ELF-1 (cell line): ENCODE measurements at regions not wholly inside any gene's neighbourhood (a gene's known extent, or its start where the extent isn't known, plus 50 kb on each side); places are given as distances from the start of the nearest gene placed in this dataset.

Source experiments
- DNase-seq: peaks from one replicate; pipeline ENCODE4 v3.0.0-alpha.2; 2016; ENCODE audit warnings: low read depth, low spot score

DNA sequence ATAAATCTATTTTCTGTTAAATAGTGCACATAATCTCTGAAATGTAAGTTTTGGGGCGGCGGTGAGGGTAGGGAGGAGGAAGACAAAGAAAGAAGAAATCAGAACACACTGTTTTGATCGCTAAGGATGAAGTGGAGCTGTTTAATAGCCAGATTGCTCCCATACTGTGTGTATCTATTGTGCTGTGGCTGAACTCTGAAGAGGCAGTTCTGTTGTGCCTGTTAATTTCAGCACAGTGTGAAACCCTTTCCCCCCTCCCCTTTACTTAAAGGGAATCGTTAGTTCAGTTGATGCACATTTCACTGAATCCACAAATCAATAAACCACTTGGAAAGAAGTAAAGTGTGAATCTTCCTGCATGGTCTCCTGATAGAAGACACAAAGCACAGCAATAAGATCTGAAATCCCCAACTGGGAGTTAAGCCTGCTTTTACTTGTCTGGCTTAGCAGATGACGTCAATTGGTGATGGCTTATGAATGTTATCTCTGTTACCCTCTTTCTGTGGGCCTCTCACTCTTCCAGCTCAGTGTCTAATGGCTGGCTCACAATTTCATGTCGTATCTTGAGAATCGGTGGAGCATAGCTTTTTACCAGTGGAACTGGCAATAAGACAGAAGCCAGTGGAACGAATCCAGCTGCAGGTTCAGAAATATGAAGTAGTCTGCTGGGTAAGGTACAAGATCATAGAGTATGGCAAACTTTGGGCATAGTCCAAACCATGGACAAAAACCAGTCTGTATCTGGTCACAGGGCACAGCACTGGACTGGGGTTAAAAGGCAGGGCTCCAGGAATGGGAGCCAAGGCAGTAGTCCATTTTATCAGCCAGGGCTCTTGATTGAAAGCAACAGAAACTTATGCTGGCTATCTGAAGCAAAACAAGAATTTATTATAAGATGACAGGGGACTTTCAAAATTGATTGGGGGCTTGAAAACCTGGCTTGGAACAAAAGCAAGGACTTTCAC lies 413.5 kb upstream of the SEL1L start:
- peak; percentile 2 for DNase-seq

GRCh38 chr14:81952917-81953316 lies 419.3 kb upstream of the SEL1L start:
- DNase-seq = no peak

DNA sequence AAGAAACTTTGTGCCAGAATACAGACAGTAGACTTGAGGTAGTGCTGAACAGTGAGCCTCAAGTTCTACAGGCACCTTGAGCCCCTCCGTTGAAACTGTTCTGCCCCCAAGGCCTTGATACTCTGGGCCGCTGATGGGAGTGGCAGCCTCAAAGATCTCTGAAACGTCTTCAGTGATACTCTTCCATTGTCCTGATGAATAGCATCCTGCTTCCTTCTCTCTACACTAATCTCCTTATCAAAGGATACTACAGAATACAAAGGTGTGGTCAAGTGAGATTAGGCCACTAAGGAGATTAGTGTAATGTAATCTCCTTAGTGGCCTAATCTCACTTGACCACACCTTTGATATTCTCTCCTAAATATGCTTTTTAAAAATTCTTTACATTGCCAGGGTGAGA lies 419.8 kb upstream of the SEL1L start:
- DNase-seq = no peak

DNA sequence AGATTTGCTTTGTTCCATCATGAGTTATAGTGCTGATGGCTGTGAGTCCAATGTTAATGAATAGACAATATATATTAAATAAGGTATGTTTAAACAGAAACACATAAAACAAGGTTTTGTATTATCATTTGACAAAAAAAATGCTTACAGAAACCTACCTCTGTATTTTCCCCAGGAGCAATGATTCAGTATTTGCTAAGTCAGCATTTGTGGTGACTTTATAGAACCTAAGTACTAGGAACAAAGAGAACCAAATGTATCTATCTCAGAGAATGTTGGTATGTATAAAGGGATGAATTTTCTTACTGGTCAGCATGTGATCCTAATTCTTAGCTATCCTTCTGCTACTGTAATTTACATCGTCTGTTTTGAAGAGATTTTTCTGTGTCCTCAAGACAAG lies 421.5 kb upstream of the SEL1L start:
- no peak for DNase-seq

DNA sequence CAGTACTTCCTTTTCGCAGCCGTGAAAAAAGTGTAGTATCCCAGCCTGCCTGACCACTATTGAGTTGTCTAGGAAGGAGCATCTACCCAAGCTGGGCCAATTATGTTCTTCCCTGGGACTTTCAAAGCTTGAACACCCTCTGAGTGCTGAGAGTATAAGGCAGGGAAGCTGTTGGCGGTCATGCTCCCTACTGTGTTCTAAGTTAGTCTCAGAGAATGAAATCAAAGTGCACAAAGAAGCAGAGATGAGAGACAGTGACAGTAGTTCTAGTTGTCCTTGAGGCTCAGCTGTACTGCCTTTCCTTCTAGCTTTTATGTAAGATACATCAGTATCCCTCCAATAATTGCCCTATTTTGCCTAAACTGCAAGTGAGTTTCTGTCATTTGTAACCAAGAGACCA lies 427.1 kb upstream of the SEL1L start:
- no peak for DNase-seq

- DNase-seq = no peak
Observed at GRCh38 chr14:81963846-81964245, 430.2 kb upstream of the SEL1L start.

DNA sequence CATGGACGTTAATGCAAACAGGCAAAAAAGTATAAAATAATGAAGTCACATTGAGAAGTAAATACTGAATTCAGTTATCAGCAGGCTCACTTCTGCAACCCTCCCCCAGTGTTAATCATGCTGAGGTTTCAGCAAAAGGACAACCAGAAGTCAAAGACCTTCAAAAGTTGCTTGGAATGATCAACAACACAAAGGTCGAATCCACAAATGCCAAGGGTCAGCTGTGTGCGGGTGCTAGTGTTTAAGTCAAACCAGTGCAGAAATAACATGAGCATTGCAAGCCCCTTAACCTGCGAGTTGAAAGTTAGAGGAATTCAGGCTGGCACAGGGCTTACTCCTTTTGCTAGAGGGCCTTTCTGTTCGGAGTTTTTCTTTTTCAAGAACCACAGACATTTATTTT lies 436.7 kb upstream of the SEL1L start:
- no peak for DNase-seq

- no peak for DNase-seq
Observed at GRCh38 chr14:81971911-81972310, 438.3 kb upstream of the SEL1L start.

- no peak for DNase-seq
Observed at GRCh38 chr14:81972601-81973000, 438.9 kb upstream of the SEL1L start.

DNA sequence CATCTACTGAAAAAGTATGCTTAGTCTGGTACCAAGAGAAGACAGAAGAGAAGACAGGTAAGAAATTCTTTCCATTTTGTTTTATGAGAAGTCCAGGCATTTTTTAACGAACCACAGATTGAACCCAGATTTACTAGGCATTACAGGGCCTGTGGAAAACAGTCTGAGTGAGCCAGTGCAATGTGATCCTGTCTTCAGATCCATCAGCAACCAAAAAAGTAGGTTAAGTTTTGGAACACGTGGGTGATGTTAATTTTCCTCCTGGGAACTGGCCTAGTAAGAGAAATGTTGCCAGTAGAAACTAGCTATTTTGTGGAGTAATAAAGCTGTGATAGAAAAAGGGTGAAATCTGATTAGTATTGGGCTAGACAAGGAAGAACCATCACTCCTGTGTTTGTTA lies 440.9 kb upstream of the SEL1L start:
- no peak for DNase-seq

GRCh38 chr14:81980601-81981306 lies 447.1 kb upstream of the SEL1L start:
- DNase-seq = no peak

DNA sequence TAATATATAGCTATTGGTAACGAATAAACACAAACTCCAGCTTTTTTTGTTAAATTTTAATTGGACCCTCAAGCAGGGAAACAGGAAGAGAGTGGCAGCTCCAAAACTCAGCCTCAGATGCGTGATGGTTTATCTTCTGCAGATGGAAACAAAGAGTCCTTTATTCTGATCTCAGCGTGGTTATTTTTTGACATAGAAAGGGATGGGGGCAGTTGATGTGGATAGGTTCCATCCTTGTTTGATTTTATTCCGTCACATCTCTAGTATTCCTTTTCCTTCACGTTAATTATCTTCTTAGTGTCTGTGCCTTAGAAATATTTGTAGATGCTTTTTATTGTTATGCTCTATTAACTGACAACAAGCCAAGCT lies 447.6 kb upstream of the SEL1L start:
- DNase-seq = no peak

GRCh38 chr14:81982046-81982445 lies 448.4 kb upstream of the SEL1L start:
- no peak for DNase-seq

GRCh38 chr14:81986005-81986404 lies 452.4 kb upstream of the SEL1L start:
- DNase-seq = no peak

- no peak for DNase-seq
Observed at GRCh38 chr14:81989211-81989610, 455.6 kb upstream of the SEL1L start.

DNA sequence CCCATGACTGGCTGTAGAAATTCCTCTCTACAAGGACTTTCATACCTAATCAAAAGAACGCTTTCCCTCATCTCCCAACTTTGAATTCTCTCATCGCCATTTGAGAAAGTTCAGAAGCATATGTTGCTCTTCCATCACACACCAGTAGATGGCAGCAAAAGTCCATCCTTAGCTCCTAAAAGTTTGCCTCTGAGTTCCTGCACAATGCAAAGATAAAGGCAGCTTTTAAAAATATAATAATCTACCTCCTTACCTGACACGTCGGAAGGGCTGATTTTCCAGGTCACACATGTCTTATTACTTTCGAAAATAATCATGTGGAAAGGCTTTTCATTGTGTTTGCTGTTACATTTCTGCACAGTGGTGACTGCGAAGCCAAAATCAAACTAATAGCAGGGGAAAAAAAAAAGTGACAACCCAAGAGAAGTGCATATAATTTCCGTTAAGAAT lies 456.7 kb upstream of the SEL1L start:
- DNase-seq = peak; percentile 46

GRCh38 chr14:81991998-81992397 lies 458.3 kb upstream of the SEL1L start:
- DNase-seq = no peak

DNA sequence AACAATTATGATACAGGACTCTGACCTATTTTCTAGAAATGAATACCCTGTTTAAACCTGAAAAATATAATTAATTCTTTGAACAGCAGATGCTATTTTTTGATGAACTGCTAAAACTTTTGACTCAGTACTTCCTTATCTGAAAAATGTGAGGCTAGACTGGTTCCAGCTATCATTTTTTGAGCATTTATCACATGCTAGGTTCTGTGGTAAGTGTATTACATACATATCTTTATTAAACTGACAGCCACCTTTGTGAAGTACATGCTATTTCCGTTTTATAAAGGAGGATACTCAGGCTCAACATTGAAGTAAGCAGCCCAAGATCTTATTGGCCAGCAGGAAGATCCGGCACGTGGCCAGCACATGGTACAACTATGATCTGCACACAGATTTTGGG lies 459.8 kb upstream of the SEL1L start:
- no peak for DNase-seq

DNA sequence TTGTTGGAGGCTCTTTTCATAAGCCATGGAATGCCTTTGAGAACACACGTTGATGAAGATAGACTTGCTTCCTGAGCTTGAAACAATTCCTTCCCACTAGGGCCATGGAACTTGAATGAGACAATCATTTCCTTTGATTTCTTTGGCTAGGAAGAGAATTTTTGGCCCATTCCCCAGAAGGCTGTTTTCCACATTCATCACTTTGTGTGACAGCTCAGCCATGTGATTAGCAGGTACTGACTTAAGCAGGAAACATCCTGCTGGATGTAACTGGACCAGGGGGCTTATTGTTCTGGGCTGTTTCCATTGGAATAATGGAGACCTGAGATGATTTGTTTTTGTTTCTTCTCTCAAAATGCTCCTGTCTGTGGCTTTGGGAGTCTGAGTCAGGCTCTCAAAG lies 469.8 kb upstream of the SEL1L start:
- DNase-seq = no peak

GRCh38 chr14:82009076-82009475 lies 475.4 kb upstream of the SEL1L start:
- DNase-seq = no peak

DNA sequence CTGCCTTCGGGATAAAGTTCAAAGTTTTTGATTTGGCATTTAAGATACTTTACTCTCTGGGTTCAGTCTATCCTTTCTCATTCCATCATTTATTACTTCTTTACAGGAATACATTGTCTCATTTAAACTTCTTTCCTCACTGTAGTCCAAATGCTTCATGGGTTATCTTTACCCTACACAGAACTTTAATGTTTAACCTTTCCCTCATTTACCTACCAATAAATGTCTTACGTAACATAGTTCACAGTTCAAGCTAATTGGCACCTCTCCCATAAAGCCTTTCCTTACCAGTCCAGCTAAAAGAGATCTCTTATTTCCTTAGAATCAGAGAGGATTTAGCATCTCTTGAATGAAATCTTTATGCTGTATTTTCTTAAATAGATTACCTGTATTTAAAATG lies 476.3 kb upstream of the SEL1L start:
- no peak for DNase-seq

DNA sequence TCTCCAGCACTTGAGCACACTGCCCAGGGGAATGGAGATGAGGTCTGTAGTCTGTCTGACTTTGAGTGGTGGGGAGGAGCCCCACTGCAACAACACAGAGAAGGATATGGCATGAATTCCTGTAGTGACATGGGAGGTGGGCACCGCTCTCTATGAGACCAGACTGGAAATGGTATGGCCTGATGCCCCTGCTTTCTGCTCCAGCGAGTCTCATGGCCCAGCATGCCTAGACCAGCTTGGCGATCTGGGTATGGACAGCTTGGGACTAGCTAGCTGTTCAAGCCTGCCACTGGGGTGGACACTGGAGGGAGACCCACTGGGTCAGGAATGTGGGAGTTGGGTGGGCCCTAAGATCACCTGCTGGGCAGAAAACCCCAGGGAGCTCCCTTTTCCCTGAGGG lies 477.8 kb upstream of the SEL1L start:
- no peak for DNase-seq

DNA sequence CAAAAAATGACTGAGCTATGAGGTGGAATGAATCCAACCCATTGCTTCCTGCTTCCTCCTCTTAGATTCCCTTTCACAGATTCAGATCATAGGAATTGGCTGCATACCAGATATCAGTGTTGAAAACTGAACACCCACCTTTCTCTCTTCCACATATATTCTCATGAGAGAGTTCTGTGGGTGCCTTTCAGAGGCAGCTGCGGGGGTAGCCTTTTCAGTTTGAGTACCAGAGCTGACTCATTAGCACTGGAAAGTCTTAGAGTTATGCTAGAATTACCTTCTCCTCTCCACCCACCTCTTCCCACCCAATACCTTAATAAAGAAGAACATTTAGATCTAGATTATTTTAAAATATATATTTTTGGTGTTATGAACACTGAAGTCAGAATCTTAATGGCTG lies 495.4 kb upstream of the SEL1L start:
- DNase-seq = no peak
